CD4-positive, alpha-beta memory T cell (primary cell): ENCODE measurements at regions not wholly inside any gene's neighbourhood (a gene's known extent, or its start where the extent isn't known, plus 50 kb on each side); places are given as distances from the start of the nearest gene placed in this dataset.

Experiments
- CTCF ChIA-PET: fragments of 350-600 bp; sonication (Branson Sonifier 250); formaldehyde crosslinking; loops from one replicate; lab custom pipeline; 2021; ENCODE audit warnings: inconsistent platforms; ENCODE audit not compliant: partially characterized antibody; lab: Charles Lee
- POLR2A ChIA-PET: fragments of 350-600 bp; sonication (Branson Sonifier 250); formaldehyde crosslinking; loops from one replicate; lab custom pipeline; 2021; ENCODE audit not compliant: partially characterized antibody; lab: Charles Lee
- DNase-seq, 5 donors: peaks; one replicate each; pipeline versions ENCODE4 v3.0.0 to v3.0.0-alpha.2; 2020 to 2022; ENCODE audit warnings: mixed read lengths in 1 of 5
- H3K27ac ChIP-seq: one replicate; pipeline ENCODE4 v1.7.0; 2013; ENCODE audit warnings: low read depth, low read length
- H3K27me3 ChIP-seq: 2 replicates; pipeline ENCODE4 v1.7.0; 2013; ENCODE audit warnings: mild to moderate bottlenecking, low read length, moderate library complexity; ENCODE audit not compliant: insufficient read depth
- H3K36me3 ChIP-seq: 2 replicates; pipeline ENCODE4 v1.7.0; 2013; ENCODE audit warnings: mild to moderate bottlenecking, low read length, moderate library complexity; ENCODE audit not compliant: insufficient read depth
- H3K4me1 ChIP-seq: 2 replicates; pipeline ENCODE4 v1.7.0; 2013; ENCODE audit warnings: mild to moderate bottlenecking, low read length, moderate library complexity; ENCODE audit not compliant: insufficient read depth
- H3K4me3 ChIP-seq, 2 donors: one replicate each; pipeline ENCODE4 v1.7.0; 2013; ENCODE audit warnings: low read length in 2 of 2, mild to moderate bottlenecking in 1 of 2
- H3K9me3 ChIP-seq, 2 donors: one replicate each; pipeline ENCODE4 v1.7.0; 2013; ENCODE audit warnings: low read length in 2 of 2, control low read depth in 1 of 2; ENCODE audit not compliant: control insufficient read depth in 1 of 2
- H3K27ac Mint-ChIP-seq, 7 donors: one replicate each; pipeline ENCODE4 v1.8.0; 2020 to 2021; ENCODE audit warnings: mixed read lengths in 7 of 7, mild to moderate bottlenecking in 6 of 7, inconsistent platforms in 3 of 7, moderate library complexity in 3 of 7
- H3K27me3 Mint-ChIP-seq, 2 donors: one replicate each; pipeline ENCODE4 v1.8.0; 2020 to 2021; ENCODE audit warnings: mixed read lengths in 2 of 2
- H3K36me3 Mint-ChIP-seq, 2 donors: one replicate each; pipeline ENCODE4 v1.8.0; 2020 to 2021; ENCODE audit warnings: mixed read lengths in 2 of 2, inconsistent platforms in 1 of 2, mild to moderate bottlenecking in 1 of 2
- H3K4me1 Mint-ChIP-seq, 4 donors: one replicate each; pipeline ENCODE4 v1.8.0; 2020 to 2021; ENCODE audit warnings: mixed read lengths in 4 of 4, mild to moderate bottlenecking in 1 of 4
- H3K4me3 Mint-ChIP-seq, 8 donors: one replicate each; pipeline ENCODE4 v1.8.0; 2020 to 2021; ENCODE audit warnings: mixed read lengths in 8 of 8, mild to moderate bottlenecking in 7 of 8, moderate library complexity in 6 of 8, inconsistent platforms in 3 of 8
- H3K9me3 Mint-ChIP-seq, 8 donors: one replicate each; pipeline ENCODE4 v1.8.0; 2020 to 2021; ENCODE audit warnings: mixed read lengths in 8 of 8, mild to moderate bottlenecking in 5 of 8, inconsistent platforms in 3 of 8, moderate library complexity in 1 of 8
- intact Hi-C: fragments of 100-400 bp; cut with micrococcal nuclease; formaldehyde crosslinking; loops from one replicate; pipeline ENCODE4 v1.15.1; 2023

GRCh38 chr3:181379278-181379677 is 332.4 kb upstream of the SOX2 start:
- no peaks in the 10 kb centered on the region for H3K27me3 ChIP-seq
- H3K27me3 Mint-ChIP-seq = no peaks in the 10 kb centered on the region
- H3K4me3 Mint-ChIP-seq = no peak overlapping the region
- H3K27ac ChIP-seq = no peak overlapping the region
- H3K4me1 ChIP-seq = no peaks in the 10 kb centered on the region
- H3K27ac Mint-ChIP-seq = no peak overlapping the region
- H3K36me3 ChIP-seq = no peaks in the 10 kb centered on the region
- intact Hi-C loops = no loop called here
- H3K9me3 ChIP-seq = no peaks in the 10 kb centered on the region
- H3K4me3 ChIP-seq = no peak overlapping the region
- H3K36me3 Mint-ChIP-seq = no peaks in the 10 kb centered on the region
- no peaks in the 10 kb centered on the region for H3K4me1 Mint-ChIP-seq
- no peak for DNase-seq
- peaks cover 2 to 41% (median 16%) of the 10 kb centered on the region in 8 donors for H3K9me3 Mint-ChIP-seq
- POLR2A ChIA-PET = no interaction called here
- CTCF ChIA-PET = no interaction called here

DNA sequence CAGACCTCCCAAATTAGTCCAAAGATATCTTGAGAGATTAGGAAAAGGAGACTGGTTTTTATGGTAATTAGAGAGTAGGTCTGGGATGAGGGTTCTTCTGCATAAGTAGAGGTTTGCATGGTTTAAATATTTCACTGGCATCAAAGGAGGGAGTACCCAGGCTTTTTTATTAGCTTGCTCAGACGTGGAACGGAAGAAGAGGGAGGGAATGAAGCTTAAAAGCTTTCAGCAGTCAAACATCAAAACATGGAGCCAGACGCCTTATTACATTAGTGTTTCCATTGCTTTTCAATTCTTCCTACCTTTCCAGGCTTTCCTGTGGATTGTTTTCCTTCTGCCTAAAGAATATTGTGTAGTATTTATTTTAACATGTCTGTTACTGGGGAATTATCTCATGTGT is 342.1 kb upstream of the SOX2 start:
- POLR2A ChIA-PET = no interaction called here
- H3K27me3 ChIP-seq = no peaks in the 10 kb centered on the region
- H3K36me3 ChIP-seq = no peaks in the 10 kb centered on the region
- intact Hi-C loops = no loop called here
- Mint-ChIP-seq H3K36me3 (no peaks in the 10 kb centered on the region), H3K27me3 (no peaks in the 10 kb centered on the region), H3K9me3 (peaks cover 0 to 9% (median 5%) of the 10 kb centered on the region in 8 donors), H3K27ac (no peak overlapping the region), H3K4me1 (no peaks in the 10 kb centered on the region), H3K4me3 (no peak overlapping the region)
- H3K9me3 ChIP-seq = no peaks in the 10 kb centered on the region
- H3K4me3 ChIP-seq = no peak overlapping the region
- DNase-seq = no peak
- CTCF ChIA-PET = no interaction called here
- no peaks in the 10 kb centered on the region for H3K4me1 ChIP-seq
- no peak overlapping the region for H3K27ac ChIP-seq

- no peak overlapping the region for H3K27ac ChIP-seq
- H3K4me3 Mint-ChIP-seq = no peak overlapping the region
- intact Hi-C loops = no loop called here
- no peaks in the 10 kb centered on the region for H3K36me3 Mint-ChIP-seq
- peaks cover 0 to 33% (median 8%) of the 10 kb centered on the region in 8 donors for H3K9me3 Mint-ChIP-seq
- H3K27me3 ChIP-seq = no peaks in the 10 kb centered on the region
- POLR2A ChIA-PET = no interaction called here
- H3K27me3 Mint-ChIP-seq = no peaks in the 10 kb centered on the region
- H3K9me3 ChIP-seq = peaks cover 0 to 3% of the 10 kb centered on the region in 2 donors
- H3K4me1 Mint-ChIP-seq = no peaks in the 10 kb centered on the region
- CTCF ChIA-PET = no interaction called here
- no peak for DNase-seq
- H3K27ac Mint-ChIP-seq = no peak overlapping the region
- H3K4me3 ChIP-seq = no peak overlapping the region
- no peaks in the 10 kb centered on the region for H3K36me3 ChIP-seq
- no peaks in the 10 kb centered on the region for H3K4me1 ChIP-seq
Observed at GRCh38 chr3:181363231-181363630, 348.5 kb upstream of the SOX2 start.

GRCh38 chr3:181362378-181362777 is 349.3 kb upstream of the SOX2 start:
- intact Hi-C loops = no loop called here
- H3K4me1 Mint-ChIP-seq = no peaks in the 10 kb centered on the region
- H3K36me3 Mint-ChIP-seq = no peaks in the 10 kb centered on the region

GRCh38 chr3:181358562-181358961 is 353.2 kb upstream of the SOX2 start:
- peaks cover 0 to 42% (median 12%) of the 10 kb centered on the region in 8 donors for H3K9me3 Mint-ChIP-seq
- H3K4me3 ChIP-seq = no peak overlapping the region
- H3K27ac Mint-ChIP-seq = no peak overlapping the region
- H3K36me3 Mint-ChIP-seq = no peaks in the 10 kb centered on the region
- H3K27ac ChIP-seq = no peak overlapping the region
- H3K4me3 Mint-ChIP-seq = no peak overlapping the region
- no peaks in the 10 kb centered on the region for H3K27me3 ChIP-seq
- H3K9me3 ChIP-seq = peaks cover 0 to 3% of the 10 kb centered on the region in 2 donors
- H3K36me3 ChIP-seq = no peaks in the 10 kb centered on the region
- no peak for DNase-seq
- CTCF ChIA-PET = no interaction called here
- POLR2A ChIA-PET = no interaction called here
- intact Hi-C loops = no loop called here
- H3K4me1 ChIP-seq = no peaks in the 10 kb centered on the region
- H3K27me3 Mint-ChIP-seq = no peaks in the 10 kb centered on the region
- H3K4me1 Mint-ChIP-seq = no peaks in the 10 kb centered on the region

More at GRCh38 chr3:181362378-181362777, 349.3 kb upstream of the SOX2 start:
- no peaks in the 10 kb centered on the region for H3K27me3 Mint-ChIP-seq
- no peak overlapping the region for H3K27ac Mint-ChIP-seq
- DNase-seq = no peak
- no peaks in the 10 kb centered on the region for H3K4me1 ChIP-seq
- ChIA-PET POLR2A (no interaction called here), CTCF (no interaction called here)
- no peaks in the 10 kb centered on the region for H3K27me3 ChIP-seq
- H3K36me3 ChIP-seq = no peaks in the 10 kb centered on the region
- no peak overlapping the region for H3K4me3 Mint-ChIP-seq
- peaks cover 0 to 41% (median 11%) of the 10 kb centered on the region in 8 donors for H3K9me3 Mint-ChIP-seq
- no peak overlapping the region for H3K27ac ChIP-seq
- H3K4me3 ChIP-seq = no peak overlapping the region
- peaks cover 0 to 3% of the 10 kb centered on the region in 2 donors for H3K9me3 ChIP-seq

DNA sequence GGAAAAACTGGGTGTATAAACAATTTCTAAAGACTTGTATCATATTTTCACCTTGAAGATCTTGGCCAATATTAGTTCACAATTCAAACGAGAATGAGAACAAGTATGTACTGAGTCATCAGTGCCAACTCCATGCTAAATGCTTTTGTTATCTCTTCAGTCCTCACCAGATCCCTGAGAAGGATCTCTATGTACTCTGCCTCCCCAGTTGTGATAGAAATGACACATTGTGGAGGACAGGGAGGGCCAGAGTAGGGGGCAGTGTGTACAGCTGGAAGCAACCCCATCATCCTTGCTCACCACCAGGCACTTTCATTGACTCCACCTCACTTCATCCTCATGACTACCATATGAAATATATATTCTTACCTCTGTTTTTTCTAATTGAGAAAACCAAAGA is 353.7 kb upstream of the SOX2 start:
- POLR2A ChIA-PET = no interaction called here
- Histone ChIP-seq H3K27ac (no peak overlapping the region), H3K4me3 (no peak overlapping the region), H3K27me3 (no peaks in the 10 kb centered on the region), H3K4me1 (no peaks in the 10 kb centered on the region), H3K36me3 (no peaks in the 10 kb centered on the region), H3K9me3 (peaks cover 0 to 3% of the 10 kb centered on the region in 2 donors)
- Mint-ChIP-seq H3K27ac (no peak overlapping the region), H3K4me1 (no peaks in the 10 kb centered on the region), H3K36me3 (no peaks in the 10 kb centered on the region), H3K27me3 (no peaks in the 10 kb centered on the region), H3K9me3 (peaks cover 0 to 39% (median 12%) of the 10 kb centered on the region in 8 donors), H3K4me3 (no peak overlapping the region)
- DNase-seq = no peak
- intact Hi-C loops = no loop called here
- CTCF ChIA-PET = no interaction called here

- Mint-ChIP-seq H3K9me3 (peaks cover 0 to 17% (median 5%) of the 10 kb centered on the region in 8 donors), H3K4me3 (no peak overlapping the region), H3K36me3 (no peaks in the 10 kb centered on the region), H3K4me1 (no peaks in the 10 kb centered on the region), H3K27me3 (no peaks in the 10 kb centered on the region), H3K27ac (no peak overlapping the region)
- H3K9me3 ChIP-seq = no peaks in the 10 kb centered on the region
- H3K4me1 ChIP-seq = no peaks in the 10 kb centered on the region
- no peak overlapping the region for H3K4me3 ChIP-seq
- intact Hi-C loops = no loop called here
- H3K36me3 ChIP-seq = no peaks in the 10 kb centered on the region
- no peak for DNase-seq
- no peak overlapping the region for H3K27ac ChIP-seq
- POLR2A ChIA-PET = no interaction called here
- H3K27me3 ChIP-seq = no peaks in the 10 kb centered on the region
- CTCF ChIA-PET = no interaction called here
Observed at GRCh38 chr3:181354140-181354539, 357.6 kb upstream of the SOX2 start.

DNA sequence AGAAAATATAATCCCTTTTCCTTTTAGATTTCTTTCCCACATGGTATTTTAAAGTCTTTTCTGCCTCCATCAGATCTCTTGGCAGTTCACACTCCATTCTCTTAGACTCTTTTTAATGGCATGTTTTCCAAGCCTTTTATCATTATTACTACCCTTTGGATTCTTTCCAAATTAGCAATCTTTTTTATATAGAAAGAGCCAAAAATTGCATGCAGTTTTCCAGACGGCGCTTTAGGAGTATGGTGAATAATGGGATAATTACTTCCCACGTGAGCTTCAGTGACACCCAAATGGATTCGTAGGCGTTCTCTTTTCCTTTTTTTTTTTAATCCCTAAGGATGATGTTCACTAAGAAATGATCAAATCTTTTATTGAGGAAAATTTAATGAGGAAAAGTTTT is 354.8 kb upstream of the DNAJC19 start:
- H3K4me1 ChIP-seq = no peaks in the 10 kb centered on the region
- Mint-ChIP-seq H3K4me1 (no peaks in the 10 kb centered on the region), H3K9me3 (peaks cover 0 to 13% (median 3%) of the 10 kb centered on the region in 8 donors), H3K27ac (no peak overlapping the region), H3K4me3 (no peak overlapping the region), H3K27me3 (no peaks in the 10 kb centered on the region), H3K36me3 (no peaks in the 10 kb centered on the region)
- POLR2A ChIA-PET = interaction anchor here (0.6 kb wide), 1 partner anchor 13 kb away, joined by 3 read pairs; no protein-coding TSS in a partner anchor
- DNase-seq = no peak
- CTCF ChIA-PET = no interaction called here
- no peak overlapping the region for H3K4me3 ChIP-seq
- H3K27me3 ChIP-seq = no peaks in the 10 kb centered on the region
- intact Hi-C loops = no loop called here
- no peaks in the 10 kb centered on the region for H3K36me3 ChIP-seq
- no peak overlapping the region for H3K27ac ChIP-seq
- H3K9me3 ChIP-seq = no peaks in the 10 kb centered on the region
